ENCODE measurements at regions not wholly inside any gene's neighbourhood (a gene's known extent, or its start where the extent isn't known, plus 50 kb on each side); places are given as distances from the start of the nearest gene placed in this dataset.

GRCh38 chr5:68995845-68996545 lies 97.8 kb upstream of the SLC30A5 start:
- Histone ChIP-seq H3K4me3 (replicated peaks in 1 of 3; ENCODE audit: low read depth in 2 of 3, low read length in 3 of 3) (no peak overlapping the region), H3K79me2 (ENCODE audit: insufficient read depth, low read length) (no peaks in the 10 kb centered on the region), H3K27me3 (ENCODE audit: control insufficient read depth in 2 of 2, insufficient read depth in 2 of 2, low read length in 2 of 2) (no peaks in the 10 kb centered on the region), H3K36me3 (replicated peaks in 1 of 2; ENCODE audit: control insufficient read depth in 1 of 2, insufficient read depth in 2 of 2, low read length in 2 of 2) (no peaks in the 10 kb centered on the region), H3K4me2 (replicated peaks; ENCODE audit: extremely low read depth, low read length, poor library complexity, severe bottlenecking) (no peak overlapping the region), H3K27ac (ENCODE audit: low read depth in 1 of 2, low read length in 2 of 2) (no peak overlapping the region), H3K9ac (ENCODE audit: insufficient read depth, low read length, poor library complexity, severe bottlenecking) (no peak overlapping the region), H4K20me1 (ENCODE audit: insufficient read depth, low read length) (no peaks in the 10 kb centered on the region), H3K9me3 (replicated peaks in 1 of 2; ENCODE audit: control insufficient read depth in 1 of 2, insufficient read depth in 1 of 2, low read length in 2 of 2) (no peaks in the 10 kb centered on the region), H2AFZ (ENCODE audit: insufficient read depth, low read depth, low read length, poor library complexity, severe bottlenecking) (no peak overlapping the region), H3K4me1 (ENCODE audit: control insufficient read depth in 1 of 2, insufficient read depth in 2 of 2, low read length in 2 of 2) (no peaks in the 10 kb centered on the region)
- peaks cover 0 to 4% (median 1%) of the 10 kb centered on the region in 3 donors for H3K27me3 Mint-ChIP-seq (ENCODE audit: low read depth in 3 of 3)
- TF ChIP-seq CTCF (IDR thresholded peaks at IDR 0.05) = no peak
- H3K9me3 Mint-ChIP-seq = peaks cover 0 to 3% (median 2%) of the 10 kb centered on the region in 7 donors
- no peaks in the 10 kb centered on the region for H3K36me3 Mint-ChIP-seq
- H3K4me3 Mint-ChIP-seq = no peak overlapping the region
- DNase-seq = no peak
- H3K27ac Mint-ChIP-seq = no peak overlapping the region
- 71% methylated on average over 7 of the region's 11 CpGs for WGBS (ENCODE audit: insufficient coverage)
- intact Hi-C loops (cut with micrococcal nuclease) = no loop called here
- H3K4me1 Mint-ChIP-seq = peaks cover 5% of the 10 kb centered on the region

GRCh38 chr5:68999181-68999580 lies 94.6 kb upstream of the SLC30A5 start:
- no peaks in the 10 kb centered on the region for H4K20me1 ChIP-seq (ENCODE audit: insufficient read depth, low read length)
- no peak overlapping the region for H3K4me3 ChIP-seq (replicated peaks in 1 of 3; ENCODE audit: low read depth in 2 of 3, low read length in 3 of 3)
- no peak overlapping the region for H2AFZ ChIP-seq (ENCODE audit: insufficient read depth, low read depth, low read length, poor library complexity, severe bottlenecking)
- Mint-ChIP-seq H3K9me3 (peaks cover 0 to 3% (median 2%) of the 10 kb centered on the region in 7 donors), H3K27me3 (ENCODE audit: low read depth in 3 of 3) (peaks cover 0 to 5% (median 1%) of the 10 kb centered on the region in 3 donors), H3K27ac (no peak overlapping the region), H3K4me1 (peaks cover 5% of the 10 kb centered on the region), H3K4me3 (no peak overlapping the region), H3K36me3 (no peaks in the 10 kb centered on the region)
- H3K27me3 ChIP-seq (ENCODE audit: control insufficient read depth in 2 of 2, insufficient read depth in 2 of 2, low read length in 2 of 2) = no peaks in the 10 kb centered on the region
- DNase-seq = no peak
- H3K9me3 ChIP-seq (replicated peaks in 1 of 2; ENCODE audit: control insufficient read depth in 1 of 2, insufficient read depth in 1 of 2, low read length in 2 of 2) = no peaks in the 10 kb centered on the region
- intact Hi-C loops (cut with micrococcal nuclease) = no loop called here
- no peak overlapping the region for H3K4me2 ChIP-seq (replicated peaks; ENCODE audit: extremely low read depth, low read length, poor library complexity, severe bottlenecking)
- H3K79me2 ChIP-seq (ENCODE audit: insufficient read depth, low read length) = no peaks in the 10 kb centered on the region
- no peaks in the 10 kb centered on the region for H3K36me3 ChIP-seq (replicated peaks in 1 of 2; ENCODE audit: control insufficient read depth in 1 of 2, insufficient read depth in 2 of 2, low read length in 2 of 2)
- WGBS (ENCODE audit: insufficient coverage) = no CpG with 5 or more reads among the region's 3 CpGs
- no peaks in the 10 kb centered on the region for H3K4me1 ChIP-seq (ENCODE audit: control insufficient read depth in 1 of 2, insufficient read depth in 2 of 2, low read length in 2 of 2)
- no peak for TF ChIP-seq CTCF (IDR thresholded peaks at IDR 0.05)
- no peak overlapping the region for H3K27ac ChIP-seq (ENCODE audit: low read depth in 1 of 2, low read length in 2 of 2)
- H3K9ac ChIP-seq (ENCODE audit: insufficient read depth, low read length, poor library complexity, severe bottlenecking) = no peak overlapping the region

Measured in CD14-positive monocyte (primary cell).